ENCODE measurements at regions not wholly inside any gene's neighbourhood (a gene's known extent, or its start where the extent isn't known, plus 50 kb on each side); places are given as distances from the start of the nearest gene placed in this dataset.
"Not testable (repeated sequence)": the region's sequence is repeated elsewhere in the genome, so short reads cannot be mapped to it uniquely, and the experiment has no call there.

- no peak overlapping the region for H3K27ac ChIP-seq
- no peaks in the 10 kb centered on the region for H3K27me3 ChIP-seq
- DNase-seq: no peak
- no peak overlapping the region for H3K4me3 ChIP-seq
- TF ChIP-seq POLR2A (IDR thresholded peaks at IDR 0.05): no peak
- TF ChIP-seq, protein P1, sequence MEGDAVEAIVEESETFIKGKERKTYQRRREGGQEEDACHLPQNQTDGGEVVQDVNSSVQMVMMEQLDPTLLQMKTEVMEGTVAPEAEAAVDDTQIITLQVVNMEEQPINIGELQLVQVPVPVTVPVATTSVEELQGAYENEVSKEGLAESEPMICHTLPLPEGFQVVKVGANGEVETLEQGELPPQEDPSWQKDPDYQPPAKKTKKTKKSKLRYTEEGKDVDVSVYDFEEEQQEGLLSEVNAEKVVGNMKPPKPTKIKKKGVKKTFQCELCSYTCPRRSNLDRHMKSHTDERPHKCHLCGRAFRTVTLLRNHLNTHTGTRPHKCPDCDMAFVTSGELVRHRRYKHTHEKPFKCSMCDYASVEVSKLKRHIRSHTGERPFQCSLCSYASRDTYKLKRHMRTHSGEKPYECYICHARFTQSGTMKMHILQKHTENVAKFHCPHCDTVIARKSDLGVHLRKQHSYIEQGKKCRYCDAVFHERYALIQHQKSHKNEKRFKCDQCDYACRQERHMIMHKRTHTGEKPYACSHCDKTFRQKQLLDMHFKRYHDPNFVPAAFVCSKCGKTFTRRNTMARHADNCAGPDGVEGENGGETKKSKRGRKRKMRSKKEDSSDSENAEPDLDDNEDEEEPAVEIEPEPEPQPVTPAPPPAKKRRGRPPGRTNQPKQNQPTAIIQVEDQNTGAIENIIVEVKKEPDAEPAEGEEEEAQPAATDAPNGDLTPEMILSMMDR (IDR thresholded peaks at IDR 0.05): no peak
- intact Hi-C loops (cut with DNase I): no loop called here
- ATAC-seq: no peak
- H3K9me3 ChIP-seq: no peaks in the 10 kb centered on the region
- H3K4me1 ChIP-seq: no peaks in the 10 kb centered on the region
- no peaks in the 10 kb centered on the region for H3K36me3 ChIP-seq
- WGBS (ENCODE audit: insufficient coverage, low coverage, low lambda C conversion rate, missing lambda C conversion rate): 60% methylated on average over 9 of the region's 9 CpGs
These were observed 54.5 kb downstream of the IRX5 start for GRCh38 chr16:54985156-54985555.

GRCh38 chr16:54985668-54986067 is 55.0 kb downstream of the IRX5 start:
- 72% methylated on average over 3 of the region's 3 CpGs for WGBS (ENCODE audit: insufficient coverage, low coverage, low lambda C conversion rate, missing lambda C conversion rate)

DNA sequence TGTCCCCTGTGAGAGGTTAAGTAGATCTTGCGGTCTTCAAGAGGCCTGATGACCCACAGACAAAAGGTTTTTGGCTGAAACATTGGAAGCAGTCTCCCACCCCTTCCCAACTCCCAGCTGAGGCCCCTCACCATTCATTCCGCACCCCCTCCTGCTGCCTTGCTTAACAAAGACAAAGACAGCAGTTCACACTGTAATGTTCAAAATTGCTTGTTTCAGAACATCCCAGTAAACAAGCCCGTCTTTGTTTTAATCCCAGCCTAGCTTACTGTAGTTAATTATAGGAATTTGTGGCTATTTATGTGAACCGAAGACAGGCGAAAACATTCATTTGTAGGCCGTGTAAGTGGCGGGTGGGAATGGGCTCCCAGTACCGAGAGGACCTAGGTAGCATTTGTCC is 55.7 kb downstream of the IRX5 start:
- Histone ChIP-seq H3K27me3 (no peaks in the 10 kb centered on the region), H3K9me3 (no peaks in the 10 kb centered on the region), H3K4me3 (no peak overlapping the region), H3K36me3 (no peaks in the 10 kb centered on the region), H3K27ac (no peak overlapping the region), H3K4me1 (no peaks in the 10 kb centered on the region)
- intact Hi-C loops (cut with DNase I): no loop called here
- TF ChIP-seq, protein P1 (IDR thresholded peaks at IDR 0.05): no peak
- TF ChIP-seq POLR2A (IDR thresholded peaks at IDR 0.05): no peak
- DNase-seq: no peak
- 73% methylated on average over 8 of the region's 8 CpGs for WGBS (ENCODE audit: insufficient coverage, low coverage, low lambda C conversion rate, missing lambda C conversion rate)
- ATAC-seq: no peak

More at GRCh38 chr16:54985668-54986067, 55.0 kb downstream of the IRX5 start:
- no peak for ATAC-seq
- no peak overlapping the region for H3K27ac ChIP-seq
- no peak overlapping the region for H3K4me3 ChIP-seq
- no peaks in the 10 kb centered on the region for H3K27me3 ChIP-seq
- no peak for DNase-seq
- intact Hi-C loops (cut with DNase I): no loop called here
- no peaks in the 10 kb centered on the region for H3K4me1 ChIP-seq
- TF ChIP-seq, protein P1 (IDR thresholded peaks at IDR 0.05): no peak
- TF ChIP-seq POLR2A (IDR thresholded peaks at IDR 0.05): no peak
- H3K36me3 ChIP-seq: no peaks in the 10 kb centered on the region
- H3K9me3 ChIP-seq: no peaks in the 10 kb centered on the region

DNA sequence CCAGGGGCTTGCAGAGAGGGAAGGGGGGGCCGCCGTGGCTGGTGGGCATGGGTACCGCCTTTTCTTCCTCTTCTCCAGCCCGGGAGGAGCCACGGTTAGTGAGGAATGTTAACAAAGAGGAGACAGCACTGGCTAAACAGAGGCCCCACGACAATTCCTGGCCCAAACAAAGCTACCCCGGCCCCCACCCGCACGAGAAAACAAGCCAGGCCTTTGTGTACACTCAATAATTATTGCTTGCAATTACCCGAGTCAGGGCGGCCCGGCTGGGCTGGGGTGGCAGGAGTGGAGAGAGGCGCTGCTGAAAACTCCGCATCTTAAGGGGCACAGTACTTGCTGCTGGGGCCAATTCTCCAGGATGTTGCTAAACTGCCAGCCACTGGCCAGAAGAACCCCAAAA is 56.4 kb downstream of the IRX5 start:
- ATAC-seq (no peak), DNase-seq (no peak)
- Histone ChIP-seq H3K36me3 (no peaks in the 10 kb centered on the region), H3K27me3 (no peaks in the 10 kb centered on the region), H3K4me3 (no peak overlapping the region), H3K4me1 (no peaks in the 10 kb centered on the region), H3K9me3 (no peaks in the 10 kb centered on the region), H3K27ac (no peak overlapping the region)
- 20% methylated on average over 1 of the region's 14 CpGs for WGBS (ENCODE audit: insufficient coverage, low coverage, low lambda C conversion rate, missing lambda C conversion rate)
- intact Hi-C loops (cut with DNase I): no loop called here
- TF ChIP-seq, protein P1 (IDR thresholded peaks at IDR 0.05): no peak
- TF ChIP-seq POLR2A (IDR thresholded peaks at IDR 0.05): no peak

GRCh38 chr16:54991525-54991924 is 60.9 kb downstream of the IRX5 start:
- WGBS (ENCODE audit: insufficient coverage, low coverage, low lambda C conversion rate, missing lambda C conversion rate): 54% methylated on average over 3 of the region's 3 CpGs
- no peaks in the 10 kb centered on the region for H3K36me3 ChIP-seq
- no peak overlapping the region for H3K4me3 ChIP-seq
- DNase-seq: no peak
- TF ChIP-seq POLR2A (IDR thresholded peaks at IDR 0.05): no peak
- TF ChIP-seq, protein P1 (IDR thresholded peaks at IDR 0.05): no peak
- H3K4me1 ChIP-seq: no peaks in the 10 kb centered on the region
- ATAC-seq: no peak
- intact Hi-C loops (cut with DNase I): no loop called here
- no peaks in the 10 kb centered on the region for H3K27me3 ChIP-seq
- H3K27ac ChIP-seq: no peak overlapping the region
- H3K9me3 ChIP-seq: no peaks in the 10 kb centered on the region

DNA sequence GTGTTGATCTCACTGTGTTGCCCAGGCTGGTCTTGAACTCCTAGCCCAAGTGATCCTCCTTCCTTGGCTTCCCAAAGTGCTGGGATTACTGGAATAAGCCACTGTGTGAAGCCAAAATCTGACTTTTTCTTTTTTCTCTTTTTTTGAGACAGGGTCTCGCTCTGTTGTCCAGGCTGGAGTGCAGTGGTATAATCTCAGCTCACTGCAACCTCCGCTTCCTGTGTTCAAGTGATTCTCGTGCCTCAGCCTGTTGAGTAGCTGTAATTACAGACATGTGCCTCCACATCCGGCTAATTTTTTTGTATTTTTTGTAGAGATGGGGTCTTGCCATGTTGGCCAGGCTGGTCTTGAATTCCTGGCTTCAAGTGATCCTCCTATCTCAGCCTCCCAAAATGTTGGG is 61.3 kb downstream of the IRX5 start:
- intact Hi-C loops (cut with DNase I); DNase-seq; H3K27ac ChIP-seq; H3K4me1 ChIP-seq; H3K9me3 ChIP-seq; H3K27me3 ChIP-seq; H3K36me3 ChIP-seq; H3K4me3 ChIP-seq; ATAC-seq: not testable (repeated sequence)
- 76% methylated on average over 4 of the region's 4 CpGs for WGBS (ENCODE audit: insufficient coverage, low coverage, low lambda C conversion rate, missing lambda C conversion rate)
